Fibroblast of skin of scalp (primary cell): ENCODE measurements at regions not wholly inside any gene's neighbourhood (a gene's known extent, or its start where the extent isn't known, plus 50 kb on each side); places are given as distances from the start of the nearest gene placed in this dataset.
A peak's percentile ranks its signal among the peaks of the same experiment; 100 is the strongest.
"Not testable (repeated sequence)": the region's sequence is repeated elsewhere in the genome, so short reads cannot be mapped to it uniquely, and the experiment has no call there.

ENCODE experiments used
- DNase-seq: peaks from one replicate; pipeline ENCODE4 v3.0.0-alpha.2; 2013

GRCh38 chr5:68066277-68066955, 149.1 kb upstream of the PIK3R1 start:
- no peak for DNase-seq

GRCh38 chr5:68065321-68065720, 150.2 kb upstream of the PIK3R1 start:
- DNase-seq, result not testable (repeated sequence)

GRCh38 chr5:68060382-68060781, 155.2 kb upstream of the PIK3R1 start:
- DNase-seq, result no peak

- no peak for DNase-seq
Measured at GRCh38 chr5:68057191-68057590, 158.4 kb upstream of the PIK3R1 start.

GRCh38 chr5:68055686-68056085, 159.9 kb upstream of the PIK3R1 start:
- no peak for DNase-seq

- no peak for DNase-seq
Measured at GRCh38 chr5:68054638-68055037, 160.9 kb upstream of the PIK3R1 start.

- DNase-seq, result peak; percentile 15
Measured at GRCh38 chr5:68053202-68053601, 162.4 kb upstream of the PIK3R1 start.

GRCh38 chr5:68049053-68049713, 166.4 kb upstream of the PIK3R1 start:
- peak; percentile 43 for DNase-seq

GRCh38 chr5:68048516-68048915, 167.0 kb upstream of the PIK3R1 start:
- DNase-seq, result no peak

- DNase-seq, result not testable (repeated sequence)
Measured at GRCh38 chr5:68048054-68048453, 167.5 kb upstream of the PIK3R1 start.

- DNase-seq, result peak; percentile 95
Measured at GRCh38 chr5:68047035-68047434, 168.5 kb upstream of the PIK3R1 start.

GRCh38 chr5:68046445-68046844, 169.1 kb upstream of the PIK3R1 start:
- peak; percentile 99 for DNase-seq

GRCh38 chr5:68041293-68041692, 174.3 kb upstream of the PIK3R1 start:
- DNase-seq, result no peak

GRCh38 chr5:68037546-68037945, 178.0 kb upstream of the PIK3R1 start:
- no peak for DNase-seq

- DNase-seq, result peak; percentile 79
Measured at GRCh38 chr5:68033961-68034571, 181.5 kb upstream of the PIK3R1 start.

GRCh38 chr5:68033029-68033428, 182.5 kb upstream of the PIK3R1 start:
- DNase-seq, result no peak

- no peak for DNase-seq
Measured at GRCh38 chr5:68032216-68032762, 183.3 kb upstream of the PIK3R1 start.

- no peak for DNase-seq
Measured at GRCh38 chr5:68028131-68028727, 187.3 kb upstream of the PIK3R1 start.

- DNase-seq, result peak; percentile 77
Measured at GRCh38 chr5:68027519-68027918, 188.0 kb upstream of the PIK3R1 start.

- no peak for DNase-seq
Measured at GRCh38 chr5:68026092-68026885, 189.3 kb upstream of the PIK3R1 start.

GRCh38 chr5:68024426-68024825, 191.1 kb upstream of the PIK3R1 start:
- peak; percentile 11 for DNase-seq

GRCh38 chr5:68021916-68022315, 193.6 kb upstream of the PIK3R1 start:
- DNase-seq, result no peak
